GM12878 (cell line): ENCODE measurements at regions not wholly inside any gene's neighbourhood (a gene's known extent, or its start where the extent isn't known, plus 50 kb on each side); places are given as distances from the start of the nearest gene placed in this dataset.
A peak's percentile ranks its signal among the peaks of the same experiment; 100 is the strongest.

ENCODE experiments used
- ATAC-seq: fragments of 200-7000 bp; cut with Tn5 transposase; 3 replicates; pipeline ENCODE4 v1.9.1; 2020; ENCODE audit warnings: mild to moderate bottlenecking, moderate library complexity
- BruUV-seq: library from RNA; stranded (reverse); fragments of 400-500 nt; replicated peaks from 2 replicates; lab custom pipeline; 2021; lab: Mats Ljungman, UMichigan
- CTCF ChIA-PET: fragments of 300-600 bp; sonication (Branson Sonifier 250); formaldehyde crosslinking; extraction: SDS; loops from one replicate; lab custom pipeline; 2021; ENCODE audit warnings: inconsistent platforms; lab: Yijun Ruan, JAX
- POLR2A ChIA-PET: fragments of 350-600 bp; formaldehyde crosslinking; extraction: SDS; loops from one replicate; lab custom pipeline; 2021; ENCODE audit warnings: inconsistent platforms; lab: Charles Lee
- RAD21 ChIA-PET: fragments of 300-600 bp; sonication (Branson Sonifier 250); formaldehyde crosslinking; loops from one replicate; lab custom pipeline; 2023; ENCODE audit warnings: antibody characterized with exemption; ENCODE audit not compliant: unreplicated experiment; lab: Charles Lee
- SMC1A ChIA-PET: fragments of 300-600 bp; sonication (Branson Sonifier 250); formaldehyde crosslinking; loops from one replicate; lab custom pipeline; 2023; ENCODE audit not compliant: unreplicated experiment, uncharacterized antibody; lab: Charles Lee
- DNase-seq: peaks from one replicate; pipeline ENCODE4 v3.0.0-alpha.2; 2011; ENCODE audit warnings: low read depth, low spot score
- FAIRE-seq: peaks from 3 replicates; lab custom pipeline; 2011; peaks lifted over from hg19 to GRCh38; lab: Jason Lieb, UNC
- H2AFZ ChIP-seq: 2 replicates; pipeline ENCODE4 v1.6.0; 2011; ENCODE audit warnings: low read depth, low read length, control low read depth; ENCODE audit not compliant: control insufficient read depth
- H3K27ac ChIP-seq: 2 replicates; pipeline ENCODE4 v1.5.1; 2011; ENCODE audit warnings: control low read depth; ENCODE audit not compliant: control insufficient read depth, insufficient read depth
- H3K27me3 ChIP-seq, 2 experiments: replicated peaks in 1 of 2; 2 replicates each; pipeline versions ENCODE4 v1.6.0 to v1.6.1; 2011; ENCODE audit warnings: low read length in 1 of 2; ENCODE audit not compliant: control insufficient read depth in 2 of 2, insufficient read depth in 2 of 2
- H3K36me3 ChIP-seq, 2 experiments: 2 replicates each; pipeline ENCODE4 v1.5.1; 2011; ENCODE audit warnings: low read length in 1 of 2; ENCODE audit not compliant: control insufficient read depth in 2 of 2, insufficient read depth in 2 of 2
- H3K4me1 ChIP-seq: 2 replicates; pipeline ENCODE4 v1.6.1; 2011; ENCODE audit warnings: mild to moderate bottlenecking, low read length, moderate library complexity, mixed read lengths; ENCODE audit not compliant: control insufficient read depth, insufficient read depth
- H3K4me2 ChIP-seq: 2 replicates; pipeline ENCODE4 v1.6.0; 2011; ENCODE audit warnings: control low read depth; ENCODE audit not compliant: control insufficient read depth, insufficient read depth
- H3K4me3 ChIP-seq: fragments of 200-600 bp; sonication (generic); 2 replicates; pipeline ENCODE4 v1.5.1; 2016
- H3K79me2 ChIP-seq: 2 replicates; pipeline ENCODE4 v1.6.0; 2011; ENCODE audit warnings: low read length; ENCODE audit not compliant: control insufficient read depth, insufficient read depth
- H3K9ac ChIP-seq: 2 replicates; pipeline ENCODE4 v1.8.0; 2011; ENCODE audit warnings: low read length, control low read depth, mixed read lengths; ENCODE audit not compliant: control insufficient read depth, insufficient read depth
- H3K9me3 ChIP-seq: replicated peaks from 3 replicates; pipeline ENCODE4 v1.5.1; 2011; ENCODE audit warnings: mild to moderate bottlenecking, low read length; ENCODE audit not compliant: control insufficient read depth, insufficient read depth
- H4K20me1 ChIP-seq: 2 replicates; pipeline ENCODE4 v1.6.0; 2011; ENCODE audit not compliant: control insufficient read depth, insufficient read depth
- BRCA1 ChIP-seq: IDR thresholded peaks from 2 replicates; pipeline ENCODE4 v1.6.1; 2011; ENCODE audit warnings: low read depth, low read length, improper control_type of control experiment
- ETV6 ChIP-seq, 2 experiments: fragments of 450-650 bp in 1 of 2; IDR thresholded peaks in 1 of 2; conservative IDR thresholded peaks in 1 of 2; 2 replicates each; pipeline ENCODE4 v1.6.1; 2014; ENCODE audit warnings: antibody characterized with exemption in 1 of 2, borderline replicate concordance in 1 of 2, low read depth in 1 of 2, mild to moderate bottlenecking in 1 of 2, moderate library complexity in 1 of 2
- HSF1 ChIP-seq: fragments of 150-350 bp; IDR thresholded peaks from 2 replicates; pipeline ENCODE4 v1.6.1; 2014; ENCODE audit warnings: mild to moderate bottlenecking, low read depth, low read length
- KDM1A ChIP-seq: fragments of 200-600 bp; sonication (generic); IDR thresholded peaks from 2 replicates; pipeline ENCODE4 v1.6.1; 2016; ENCODE audit warnings: borderline replicate concordance
- PAX5 ChIP-seq: IDR thresholded peaks from 2 replicates; pipeline ENCODE4 v1.6.1; 2011; ENCODE audit warnings: low read depth, low read length, borderline replicate concordance
- SIN3A ChIP-seq: IDR thresholded peaks from 2 replicates; pipeline ENCODE4 v1.6.1; 2012; ENCODE audit warnings: low read depth, low read length, improper control_type of control experiment
- TBL1XR1 ChIP-seq: IDR thresholded peaks from 2 replicates; pipeline ENCODE4 v1.6.1; 2012; ENCODE audit warnings: low read depth, low read length, improper control_type of control experiment
- WGBS: methylation state at CpG from one replicate; pipeline ENCODE4 v1.1.6; 2016; ENCODE audit warnings: low lambda C conversion rate; ENCODE audit not compliant: insufficient replicate concordance, insufficient coverage; ENCODE audit errors: missing lambda C conversion rate; 5-methylcytosine and 5-hydroxymethylcytosine counted together
- in situ Hi-C: fragments of 300-500 bp; cut with MboI; formaldehyde crosslinking; loops from 9 replicates; pipeline ENCODE4 v1.14.3; 2018; ENCODE audit warnings: mixed read lengths
- intact Hi-C: fragments of 100-400 bp; cut with micrococcal nuclease; formaldehyde crosslinking; loops from one replicate; pipeline ENCODE4 v1.14.2; 2022; ENCODE audit not compliant: unreplicated experiment

GRCh38 chr10:44742248-44742647 lies 168.9 kb upstream of the TMEM72 start:
- Histone ChIP-seq H3K36me3 (no peaks in the 10 kb centered on the region), H3K27me3 (no peaks in the 10 kb centered on the region), H3K4me2 (no peak overlapping the region), H4K20me1 (no peaks in the 10 kb centered on the region), H3K9ac (no peak overlapping the region), H3K4me1 (no peaks in the 10 kb centered on the region), H3K4me3 (no peak overlapping the region), H3K27ac (no peak overlapping the region), H3K79me2 (no peaks in the 10 kb centered on the region)
- no peak for DNase-seq
- 0% methylated on average over 4 of the region's 4 CpGs for WGBS
- no peak for ATAC-seq
- ChIA-PET CTCF (interaction anchor here (1.1 kb wide), 1 partner anchor 10 kb away, joined by 5 read pairs; no protein-coding TSS in a partner anchor), SMC1A (no interaction called here), POLR2A (no interaction called here), RAD21 (no interaction called here)
- no TSS peak for BruUV-seq
- in situ Hi-C loops: no loop called here
- FAIRE-seq: no peak
- intact Hi-C loops: no loop called here
- TF ChIP-seq SIN3A (no peak), TBL1XR1 (no peak), PAX5 (no peak), ETV6 (conservative IDR thresholded peaks at IDR 0.05 in 1 of 2, IDR thresholded peaks at IDR 0.05 in 1 of 2; ENCODE audit: borderline replicate concordance in 1 of 2, low read depth in 1 of 2) (no peak), KDM1A (no peak)
- TF ChIP-seq, all 136 proteins: peak for 0
- Histone ChIP-seq H2AFZ (no peak overlapping the region), H3K9me3 (no peaks in the 10 kb centered on the region)

- ChIA-PET POLR2A (no interaction called here), SMC1A (no interaction called here), CTCF (interaction anchor here (0.5 kb wide), 2 partner anchors 14 to 894 kb away, joined by 3 read pairs; no protein-coding TSS in a partner anchor), RAD21 (no interaction called here)
- 0% methylated on average over 1 of the region's 1 CpG for WGBS
- H3K4me1 ChIP-seq: no peaks in the 10 kb centered on the region
- no peak for DNase-seq
- no peak overlapping the region for H2AFZ ChIP-seq
- no peak for FAIRE-seq
- H3K36me3 ChIP-seq: no peaks in the 10 kb centered on the region
- no peak overlapping the region for H3K4me2 ChIP-seq
- H3K27me3 ChIP-seq: no peaks in the 10 kb centered on the region
- ATAC-seq: no peak
- in situ Hi-C loops (no loop called here), intact Hi-C loops (no loop called here)
- H3K27ac ChIP-seq: no peak overlapping the region
- TF ChIP-seq HSF1 (0 out of 2 replicates have a peak, but pooled peaks have one; percentile 21), BRCA1 (no peak)
- no TSS peak for BruUV-seq
- H3K9ac ChIP-seq: no peak overlapping the region
- no peaks in the 10 kb centered on the region for H3K79me2 ChIP-seq
- H4K20me1 ChIP-seq: no peaks in the 10 kb centered on the region
- no peaks in the 10 kb centered on the region for H3K9me3 ChIP-seq
- no peak overlapping the region for H3K4me3 ChIP-seq
These were observed 167.6 kb upstream of the TMEM72 start for GRCh38 chr10:44743535-44743934.
